HG02973 (cell line): ENCODE measurements at regions not wholly inside any gene's neighbourhood (a gene's known extent, or its start where the extent isn't known, plus 50 kb on each side); places are given as distances from the start of the nearest gene placed in this dataset.

ENCODE experiments used
- ATAC-seq: cut with Tn5 transposase; IDR thresholded peaks from one replicate; pipeline ENCODE4 v1.9.1; 2021; ENCODE audit warnings: moderate library complexity; ENCODE audit not compliant: unreplicated experiment

GRCh38 chr3:22208844-22209243, 457.8 kb upstream of the ZNF385D start:
- no peak for ATAC-seq

GRCh38 chr3:22209578-22209977, 458.6 kb upstream of the ZNF385D start:
- no peak for ATAC-seq

GRCh38 chr3:22210693-22211092, 459.7 kb upstream of the ZNF385D start:
- no peak for ATAC-seq

- ATAC-seq, result no peak
Measured at GRCh38 chr3:22216601-22217000, 465.6 kb upstream of the ZNF385D start.

GRCh38 chr3:22225161-22225560, 474.2 kb upstream of the ZNF385D start:
- ATAC-seq, result no peak

GRCh38 chr3:22228705-22229104, 477.7 kb upstream of the ZNF385D start:
- no peak for ATAC-seq

GRCh38 chr3:22231061-22231460, 480.1 kb upstream of the ZNF385D start:
- no peak for ATAC-seq

GRCh38 chr3:22236490-22237270, 485.7 kb upstream of the ZNF385D start:
- peak; percentile 82 for ATAC-seq

- no peak for ATAC-seq
Measured at GRCh38 chr3:22239011-22239410, 488.0 kb upstream of the ZNF385D start.

GRCh38 chr3:22241110-22241509, 490.1 kb upstream of the ZNF385D start:
- no peak for ATAC-seq

- ATAC-seq, result no peak
Measured at GRCh38 chr3:22244761-22245521, 493.9 kb upstream of the ZNF385D start.

- ATAC-seq, result no peak
Measured at GRCh38 chr3:22245811-22246583, 495.0 kb upstream of the ZNF385D start.

- ATAC-seq, result no peak
Measured at GRCh38 chr3:22249658-22250057, 498.6 kb upstream of the ZNF385D start.

- ATAC-seq, result no peak
Measured at GRCh38 chr3:22257252-22257651, 506.2 kb upstream of the ZNF385D start.

GRCh38 chr3:22262386-22262785, 511.4 kb upstream of the ZNF385D start:
- ATAC-seq, result no peak

GRCh38 chr3:22263042-22263441, 512.0 kb upstream of the ZNF385D start:
- ATAC-seq, result no peak

GRCh38 chr3:22265403-22265802, 514.4 kb upstream of the ZNF385D start:
- ATAC-seq, result no peak

GRCh38 chr3:22269831-22270230, 518.8 kb upstream of the ZNF385D start:
- ATAC-seq, result no peak

- no peak for ATAC-seq
Measured at GRCh38 chr3:22276351-22276750, 525.3 kb upstream of the ZNF385D start.

- ATAC-seq, result no peak
Measured at GRCh38 chr3:22284559-22284958, 533.5 kb upstream of the ZNF385D start.

GRCh38 chr3:22288756-22289155, 537.7 kb upstream of the ZNF385D start:
- no peak for ATAC-seq

- ATAC-seq, result no peak
Measured at GRCh38 chr3:22292681-22293080, 541.7 kb upstream of the ZNF385D start.
